ENCODE measurements at regions not wholly inside any gene's neighbourhood (a gene's known extent, or its start where the extent isn't known, plus 50 kb on each side); places are given as distances from the start of the nearest gene placed in this dataset.

- Histone ChIP-seq H3K27ac (no peak overlapping the region), H3K4me1 (no peaks in the 10 kb centered on the region), H3K9me3 (no peaks in the 10 kb centered on the region), H3K27me3 (no peaks in the 10 kb centered on the region), H3K4me3 (no peak overlapping the region), H3K36me3 (no peaks in the 10 kb centered on the region)
- WGBS (ENCODE audit: insufficient coverage, low coverage, low lambda C conversion rate, missing lambda C conversion rate) = 20% methylated on average over 3 of the region's 3 CpGs
- ATAC-seq (no peak), DNase-seq (no peak)
- intact Hi-C loops (cut with DNase I) = no loop called here
- no peak for TF ChIP-seq CTCF (IDR thresholded peaks at IDR 0.05)
- TF ChIP-seq POLR2A (IDR thresholded peaks at IDR 0.05) = no peak
Observed at GRCh38 chr3:118011910-118012309, 1022.7 kb downstream of the IGSF11 start.

GRCh38 chr3:118029049-118029448 lies 1005.6 kb downstream of the IGSF11 start:
- WGBS (ENCODE audit: insufficient coverage, low coverage, low lambda C conversion rate, missing lambda C conversion rate) = 27% methylated on average over 2 of the region's 2 CpGs
- Histone ChIP-seq H3K27me3 (no peaks in the 10 kb centered on the region), H3K27ac (no peak overlapping the region), H3K4me1 (no peaks in the 10 kb centered on the region), H3K9me3 (peaks cover 0 to 6% (median 0%) of the 10 kb centered on the region in 4 donors), H3K4me3 (no peak overlapping the region), H3K36me3 (no peaks in the 10 kb centered on the region)
- ATAC-seq = no peak
- intact Hi-C loops (cut with DNase I) = no loop called here
- no peak for TF ChIP-seq CTCF (IDR thresholded peaks at IDR 0.05)
- TF ChIP-seq POLR2A (IDR thresholded peaks at IDR 0.05) = no peak
- DNase-seq = no peak

GRCh38 chr3:118036215-118036614 lies 998.4 kb downstream of the IGSF11 start:
- Histone ChIP-seq H3K27ac (no peak overlapping the region), H3K4me1 (no peaks in the 10 kb centered on the region), H3K4me3 (no peak overlapping the region), H3K36me3 (no peaks in the 10 kb centered on the region), H3K9me3 (no peaks in the 10 kb centered on the region), H3K27me3 (no peaks in the 10 kb centered on the region)
- WGBS (ENCODE audit: insufficient coverage, low coverage, low lambda C conversion rate, missing lambda C conversion rate) = 11% methylated on average over 1 of the region's 1 CpG
- TF ChIP-seq CTCF (IDR thresholded peaks at IDR 0.05) (no peak), POLR2A (IDR thresholded peaks at IDR 0.05) (no peak)
- intact Hi-C loops (cut with DNase I) = no loop called here
- ATAC-seq = no peak
- no peak for DNase-seq

GRCh38 chr3:118055381-118055780 lies 979.3 kb downstream of the IGSF11 start:
- 6% methylated on average over 1 of the region's 1 CpG for WGBS (ENCODE audit: insufficient coverage, low coverage, low lambda C conversion rate, missing lambda C conversion rate)
- Histone ChIP-seq H3K4me1 (no peaks in the 10 kb centered on the region), H3K36me3 (no peaks in the 10 kb centered on the region), H3K9me3 (peaks cover 0 to 3% (median 0%) of the 10 kb centered on the region in 4 donors), H3K4me3 (no peak overlapping the region), H3K27ac (no peak overlapping the region), H3K27me3 (no peaks in the 10 kb centered on the region)
- DNase-seq = no peak
- TF ChIP-seq POLR2A (IDR thresholded peaks at IDR 0.05) = no peak
- no peak for TF ChIP-seq CTCF (IDR thresholded peaks at IDR 0.05)
- intact Hi-C loops (cut with DNase I) = no loop called here
- no peak for ATAC-seq

GRCh38 chr3:118057086-118057485 lies 977.6 kb downstream of the IGSF11 start:
- TF ChIP-seq CTCF (IDR thresholded peaks at IDR 0.05) (no peak), POLR2A (IDR thresholded peaks at IDR 0.05) (no peak)
- Histone ChIP-seq H3K4me1 (no peaks in the 10 kb centered on the region), H3K27ac (no peak overlapping the region), H3K27me3 (no peaks in the 10 kb centered on the region), H3K9me3 (no peaks in the 10 kb centered on the region), H3K4me3 (no peak overlapping the region), H3K36me3 (no peaks in the 10 kb centered on the region)
- no peak for DNase-seq
- no peak for ATAC-seq
- intact Hi-C loops (cut with DNase I) = no loop called here
- 43% methylated on average over 1 of the region's 1 CpG for WGBS (ENCODE audit: insufficient coverage, low coverage, low lambda C conversion rate, missing lambda C conversion rate)

Measured in right lobe of liver (tissue), 6 donors.